ENCODE measurements at regions not wholly inside any gene's neighbourhood (a gene's known extent, or its start where the extent isn't known, plus 50 kb on each side); places are given as distances from the start of the nearest gene placed in this dataset.

DNA sequence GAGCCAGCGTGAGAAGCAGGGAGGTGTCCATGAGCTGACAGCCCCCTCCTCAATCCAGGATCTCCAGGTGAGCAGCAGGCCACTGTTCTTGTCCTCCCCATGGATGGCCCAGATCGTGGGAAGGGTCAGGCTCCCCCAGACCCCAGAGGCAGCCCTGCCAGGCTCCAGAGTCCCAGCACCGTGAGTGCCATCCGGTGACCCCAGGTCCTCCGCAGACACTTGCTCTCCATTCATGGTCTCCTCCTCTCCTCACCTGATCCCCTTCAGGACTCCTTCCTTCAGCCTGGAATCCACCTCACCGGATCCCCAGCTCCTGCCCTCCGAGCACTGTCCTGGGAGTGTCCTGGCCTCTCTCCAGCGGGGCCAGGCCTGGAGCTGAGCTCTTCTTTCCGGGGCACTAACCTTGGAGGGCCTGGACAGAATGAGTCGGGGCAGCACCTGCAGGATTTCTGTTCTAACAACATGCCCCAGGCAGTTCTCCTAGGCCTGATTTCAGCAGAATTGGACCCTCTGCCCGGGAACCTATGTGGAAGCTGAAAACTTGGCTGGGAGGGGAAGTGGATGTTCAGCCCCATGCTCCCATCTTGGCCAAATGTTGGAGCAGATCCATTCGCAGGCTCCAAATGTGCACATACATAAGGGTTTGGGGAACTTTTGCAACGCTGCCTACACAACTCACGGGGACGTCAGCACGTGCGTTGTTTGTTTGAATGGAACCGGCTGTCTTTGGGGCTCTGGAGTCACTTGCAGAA lies 341.6 kb upstream of the SFSWAP start (continued):
- TF ChIP-seq, protein P1, sequence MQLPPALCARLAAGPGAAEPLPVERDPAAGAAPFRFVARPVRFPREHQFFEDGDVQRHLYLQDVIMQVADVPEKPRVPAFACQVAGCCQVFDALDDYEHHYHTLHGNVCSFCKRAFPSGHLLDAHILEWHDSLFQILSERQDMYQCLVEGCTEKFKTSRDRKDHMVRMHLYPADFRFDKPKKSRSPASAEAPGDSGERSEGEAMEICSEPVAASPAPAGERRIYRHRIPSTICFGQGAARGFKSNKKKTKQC (CRISPR knock-in tag; IDR thresholded peaks at IDR 0.05), result no peak
- TF ChIP-seq CHD2 (IDR thresholded peaks at IDR 0.05; ENCODE audit: low read depth, low read length) (no peak), ZKSCAN1 (IDR thresholded peaks at IDR 0.05; ENCODE audit: low read depth, low read length) (no peak), WHSC1 (IDR thresholded peaks at IDR 0.05; ENCODE audit: low read length) (no peak), ZC3H4 (CRISPR knock-in tag; IDR thresholded peaks at IDR 0.05; ENCODE audit: borderline replicate concordance) (no peak), ZNF143 (CRISPR knock-in tag; IDR thresholded peaks at IDR 0.05) (no peak), ZNF140 (CRISPR knock-in tag; IDR thresholded peaks at IDR 0.05) (no peak)
- TF ChIP-seq, protein P2, sequence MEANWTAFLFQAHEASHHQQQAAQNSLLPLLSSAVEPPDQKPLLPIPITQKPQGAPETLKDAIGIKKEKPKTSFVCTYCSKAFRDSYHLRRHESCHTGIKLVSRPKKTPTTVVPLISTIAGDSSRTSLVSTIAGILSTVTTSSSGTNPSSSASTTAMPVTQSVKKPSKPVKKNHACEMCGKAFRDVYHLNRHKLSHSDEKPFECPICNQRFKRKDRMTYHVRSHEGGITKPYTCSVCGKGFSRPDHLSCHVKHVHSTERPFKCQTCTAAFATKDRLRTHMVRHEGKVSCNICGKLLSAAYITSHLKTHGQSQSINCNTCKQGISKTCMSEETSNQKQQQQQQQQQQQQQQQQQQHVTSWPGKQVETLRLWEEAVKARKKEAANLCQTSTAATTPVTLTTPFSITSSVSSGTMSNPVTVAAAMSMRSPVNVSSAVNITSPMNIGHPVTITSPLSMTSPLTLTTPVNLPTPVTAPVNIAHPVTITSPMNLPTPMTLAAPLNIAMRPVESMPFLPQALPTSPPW (CRISPR knock-in tag; IDR thresholded peaks at IDR 0.05), result no peak
- TF ChIP-seq, protein P3, sequence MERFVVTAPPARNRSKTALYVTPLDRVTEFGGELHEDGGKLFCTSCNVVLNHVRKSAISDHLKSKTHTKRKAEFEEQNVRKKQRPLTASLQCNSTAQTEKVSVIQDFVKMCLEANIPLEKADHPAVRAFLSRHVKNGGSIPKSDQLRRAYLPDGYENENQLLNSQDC (CRISPR knock-in tag; IDR thresholded peaks at IDR 0.05), result no peak
- TF ChIP-seq, protein P4, sequence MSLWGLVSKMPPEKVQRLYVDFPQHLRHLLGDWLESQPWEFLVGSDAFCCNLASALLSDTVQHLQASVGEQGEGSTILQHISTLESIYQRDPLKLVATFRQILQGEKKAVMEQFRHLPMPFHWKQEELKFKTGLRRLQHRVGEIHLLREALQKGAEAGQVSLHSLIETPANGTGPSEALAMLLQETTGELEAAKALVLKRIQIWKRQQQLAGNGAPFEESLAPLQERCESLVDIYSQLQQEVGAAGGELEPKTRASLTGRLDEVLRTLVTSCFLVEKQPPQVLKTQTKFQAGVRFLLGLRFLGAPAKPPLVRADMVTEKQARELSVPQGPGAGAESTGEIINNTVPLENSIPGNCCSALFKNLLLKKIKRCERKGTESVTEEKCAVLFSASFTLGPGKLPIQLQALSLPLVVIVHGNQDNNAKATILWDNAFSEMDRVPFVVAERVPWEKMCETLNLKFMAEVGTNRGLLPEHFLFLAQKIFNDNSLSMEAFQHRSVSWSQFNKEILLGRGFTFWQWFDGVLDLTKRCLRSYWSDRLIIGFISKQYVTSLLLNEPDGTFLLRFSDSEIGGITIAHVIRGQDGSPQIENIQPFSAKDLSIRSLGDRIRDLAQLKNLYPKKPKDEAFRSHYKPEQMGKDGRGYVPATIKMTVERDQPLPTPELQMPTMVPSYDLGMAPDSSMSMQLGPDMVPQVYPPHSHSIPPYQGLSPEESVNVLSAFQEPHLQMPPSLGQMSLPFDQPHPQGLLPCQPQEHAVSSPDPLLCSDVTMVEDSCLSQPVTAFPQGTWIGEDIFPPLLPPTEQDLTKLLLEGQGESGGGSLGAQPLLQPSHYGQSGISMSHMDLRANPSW (CRISPR knock-in tag; IDR thresholded peaks at IDR 0.05), result no peak
